NCI-H82 (cell line): ENCODE measurements at regions not wholly inside any gene's neighbourhood (a gene's known extent, or its start where the extent isn't known, plus 50 kb on each side); places are given as distances from the start of the nearest gene placed in this dataset.

Experiments used
- DNase-seq: peaks from one replicate; lab custom pipeline; 2025; lab: John Stamatoyannopoulos, UW

DNA sequence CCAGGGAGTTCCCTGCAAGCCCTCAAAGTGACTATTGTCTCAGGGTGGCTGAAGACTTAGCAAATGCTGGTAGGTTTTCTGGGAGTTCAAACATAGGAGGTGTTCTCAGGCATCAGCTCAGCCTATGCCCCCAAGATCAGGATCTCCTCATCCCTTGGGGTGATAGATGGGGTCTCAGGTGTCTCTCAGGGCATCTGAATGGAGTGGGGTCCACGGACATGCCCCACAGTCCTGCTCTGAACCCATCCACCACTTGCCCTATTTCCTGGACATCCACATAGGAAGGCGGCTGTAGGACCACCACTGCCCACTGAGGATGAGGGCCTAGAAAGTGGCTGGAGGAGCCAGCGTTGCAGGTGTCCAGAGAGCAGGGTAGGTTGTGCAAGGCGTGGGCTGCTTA, 287.0 kb upstream of the CXCR4 start:
- no peak for DNase-seq

DNA sequence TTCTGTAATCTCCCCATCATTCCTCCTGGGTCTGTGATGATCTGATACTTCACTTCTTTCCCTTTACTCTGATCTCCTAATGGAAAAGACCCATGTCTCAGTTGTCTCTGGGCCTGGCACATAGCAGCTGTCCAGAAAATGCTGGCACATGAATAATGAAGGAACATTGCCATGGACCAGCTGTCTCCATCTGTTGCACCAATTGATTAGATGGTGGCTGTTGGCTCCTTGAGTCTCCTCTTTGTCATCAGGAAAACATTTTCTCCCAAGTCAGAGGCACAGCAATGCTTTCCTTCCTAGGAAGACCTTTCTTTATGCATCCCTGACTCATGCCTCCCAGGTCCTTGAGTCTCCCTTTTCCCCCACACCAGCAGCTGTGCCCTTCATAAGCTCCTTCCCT, 286.2 kb upstream of the CXCR4 start:
- peak; percentile 27 for DNase-seq

DNA sequence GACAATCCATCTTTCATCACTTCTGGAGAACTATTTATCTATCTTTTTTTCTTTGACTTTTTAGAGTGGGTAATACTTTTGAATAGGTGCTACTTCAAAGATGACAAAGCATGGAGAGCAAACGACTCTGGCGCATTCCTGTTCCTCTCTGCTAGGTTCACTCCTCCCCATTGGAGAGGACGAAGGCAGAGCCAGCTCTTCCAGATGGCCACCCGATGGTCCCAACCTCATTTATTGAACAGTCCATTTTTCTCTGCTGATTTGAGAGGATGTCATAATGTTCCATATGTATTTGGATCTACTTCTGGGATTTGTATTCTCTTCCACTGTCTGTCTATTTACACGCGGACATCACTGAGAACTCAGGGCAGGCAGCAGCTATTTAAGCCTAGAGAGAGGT, 284.3 kb upstream of the CXCR4 start:
- DNase-seq: no peak

DNA sequence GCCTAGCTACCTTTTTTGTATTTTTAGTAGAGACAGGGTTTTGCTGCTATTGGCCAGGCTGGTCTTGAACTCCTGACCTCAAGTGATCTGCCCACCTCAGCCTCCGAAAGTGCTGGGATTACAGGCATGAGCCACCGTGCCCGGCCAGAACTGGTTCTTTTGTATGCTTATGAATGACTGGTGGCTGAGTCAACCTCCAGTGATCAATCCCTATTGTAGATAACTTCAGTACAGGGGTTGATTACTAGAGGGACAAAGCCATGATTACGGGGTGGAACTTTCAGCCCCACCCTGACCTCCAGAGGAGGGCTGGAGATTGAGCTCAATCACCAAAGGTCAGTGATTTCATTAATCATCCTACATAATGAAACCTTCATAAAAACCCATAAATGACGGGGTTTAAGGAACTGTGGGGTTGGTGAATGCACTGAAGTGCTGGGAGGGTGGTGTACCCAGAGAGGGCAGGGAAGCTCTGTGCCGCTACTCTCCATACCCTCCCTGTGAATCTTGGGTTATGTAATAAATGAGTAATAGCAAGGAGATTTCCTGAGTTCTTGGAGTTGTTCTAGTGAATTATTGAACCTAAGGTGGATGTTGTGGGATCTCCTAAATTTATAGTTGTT, 281.8 kb upstream of the CXCR4 start:
- no peak for DNase-seq

DNA sequence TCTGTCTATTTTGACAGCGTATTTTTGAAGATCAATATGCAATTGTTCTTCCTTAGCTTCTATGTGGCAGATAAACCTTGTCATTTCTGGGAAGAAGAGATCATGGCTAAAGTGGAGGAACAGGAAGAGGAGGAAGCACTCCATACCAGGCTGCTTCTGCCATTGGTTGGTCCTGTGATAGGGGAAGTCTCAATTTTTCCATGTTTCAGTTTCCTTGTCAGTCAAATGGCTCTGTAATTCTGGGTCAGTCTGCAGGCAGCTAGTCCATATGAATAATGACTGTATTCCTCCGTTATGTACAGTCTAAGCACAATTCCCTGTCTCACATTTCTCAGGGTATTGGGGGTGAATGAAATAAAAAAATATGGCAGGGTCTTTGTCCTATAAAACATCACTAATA, 277.6 kb upstream of the CXCR4 start:
- DNase-seq: no peak

DNA sequence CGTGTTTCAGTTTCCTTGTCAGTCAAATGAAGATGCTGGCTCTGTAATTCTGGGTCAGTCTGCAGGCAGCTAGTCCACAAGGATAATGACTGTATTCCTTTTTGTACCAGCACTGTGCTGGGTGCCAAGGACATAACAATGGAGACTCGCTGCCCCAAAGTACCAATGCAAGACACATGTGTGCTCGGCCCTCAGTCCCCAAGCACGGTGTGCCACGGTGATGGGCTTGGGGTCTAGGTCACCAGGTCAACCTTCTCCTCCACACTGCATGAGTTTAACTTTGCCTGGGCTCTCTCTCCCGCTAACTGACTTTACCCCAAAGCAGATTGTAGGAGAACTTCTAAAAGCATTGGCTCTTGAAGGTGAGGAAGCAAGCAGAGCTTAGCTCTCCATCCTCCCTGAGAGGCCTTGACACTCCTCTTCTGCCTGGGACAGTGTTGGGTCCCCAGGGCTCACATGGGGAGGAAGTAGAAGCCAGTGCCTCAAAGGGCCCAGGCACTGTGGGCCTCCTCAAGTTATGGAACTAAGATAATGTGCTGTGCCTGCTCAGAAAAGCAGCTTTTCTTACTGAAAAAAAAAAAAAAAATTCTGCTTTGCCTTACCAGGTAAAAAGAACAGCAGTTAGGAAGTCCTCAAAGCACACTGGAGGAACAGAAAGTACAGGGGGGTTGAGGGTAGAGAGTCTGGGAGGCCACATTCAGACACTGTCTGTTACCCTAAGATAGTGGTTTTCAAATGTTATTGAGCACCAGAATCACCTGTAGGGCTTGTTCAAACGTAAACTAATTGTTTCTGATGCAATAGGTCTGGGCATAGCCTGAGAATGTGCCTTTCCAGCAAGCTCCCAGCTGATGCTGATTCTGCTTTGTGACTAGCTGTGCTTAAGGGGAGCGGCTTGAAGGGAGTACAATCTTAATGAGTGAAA, 276.4 kb upstream of the CXCR4 start:
- no peak for DNase-seq

DNA sequence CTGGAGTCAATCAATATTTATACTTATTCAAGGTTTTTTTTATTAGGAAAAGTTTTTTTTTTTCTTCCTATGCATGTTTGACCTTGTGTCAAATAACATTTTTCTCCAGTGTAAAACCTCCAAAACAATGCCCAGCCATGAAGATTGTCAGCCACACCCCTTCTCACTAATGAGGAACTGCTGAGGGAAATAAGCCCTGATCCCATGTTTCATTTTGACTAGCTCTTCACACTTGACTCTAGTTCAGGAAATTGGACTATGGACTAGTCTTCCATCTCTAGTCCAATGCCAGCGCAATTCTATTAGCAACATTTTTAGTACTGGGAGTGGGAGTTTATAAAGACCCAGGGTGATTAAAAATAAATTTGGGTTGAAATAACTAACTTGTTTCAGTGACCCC, 275.6 kb upstream of the CXCR4 start:
- DNase-seq: no peak

DNA sequence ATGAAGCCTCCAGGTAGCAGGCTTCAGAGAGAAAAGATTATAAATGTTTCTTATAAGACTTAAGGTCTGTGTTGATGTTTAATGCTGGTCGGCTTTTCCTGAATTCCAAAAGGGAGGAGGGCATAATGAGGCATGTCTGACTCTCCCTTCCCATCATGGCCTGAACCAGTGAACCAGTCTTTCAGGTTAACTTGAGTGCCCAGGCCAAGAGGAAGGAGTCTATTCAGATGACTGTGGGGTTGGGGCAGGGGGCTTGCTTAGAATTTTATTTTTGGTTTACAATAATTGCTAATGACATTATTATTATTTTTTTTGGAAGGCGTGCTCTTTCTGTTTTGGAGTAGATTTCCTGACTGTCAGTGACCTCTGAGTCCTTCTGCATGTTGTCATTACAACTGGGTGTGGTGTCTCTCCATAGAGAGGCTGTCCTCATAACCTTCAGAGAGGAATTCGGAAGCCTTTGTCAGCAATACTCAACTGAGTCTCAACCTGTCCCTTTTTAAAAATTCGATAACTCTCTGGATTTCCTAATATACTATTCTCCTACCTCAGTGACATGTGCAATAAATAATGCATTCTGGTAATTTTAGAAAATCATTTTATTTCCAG, 275.1 kb upstream of the CXCR4 start:
- DNase-seq: no peak

DNA sequence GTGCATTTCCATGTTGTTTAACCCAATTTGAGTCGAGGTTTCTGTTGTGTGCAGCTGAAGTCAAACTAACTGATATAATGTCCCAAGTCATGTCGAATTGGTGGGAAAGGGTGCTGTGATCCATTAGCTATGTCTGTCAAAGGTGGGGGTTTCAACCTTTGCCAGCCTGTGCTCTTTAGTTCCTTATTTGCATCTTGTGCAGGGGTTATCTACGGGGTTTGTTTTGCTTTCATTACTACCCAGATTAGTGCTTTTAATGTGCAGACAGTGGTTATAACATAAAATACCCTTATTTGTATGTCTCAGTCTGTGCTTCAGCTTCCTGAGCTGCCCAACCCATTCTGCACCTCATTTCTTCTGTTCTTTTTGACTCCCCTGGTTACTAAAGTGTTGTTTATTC, 271.9 kb upstream of the CXCR4 start:
- no peak for DNase-seq

DNA sequence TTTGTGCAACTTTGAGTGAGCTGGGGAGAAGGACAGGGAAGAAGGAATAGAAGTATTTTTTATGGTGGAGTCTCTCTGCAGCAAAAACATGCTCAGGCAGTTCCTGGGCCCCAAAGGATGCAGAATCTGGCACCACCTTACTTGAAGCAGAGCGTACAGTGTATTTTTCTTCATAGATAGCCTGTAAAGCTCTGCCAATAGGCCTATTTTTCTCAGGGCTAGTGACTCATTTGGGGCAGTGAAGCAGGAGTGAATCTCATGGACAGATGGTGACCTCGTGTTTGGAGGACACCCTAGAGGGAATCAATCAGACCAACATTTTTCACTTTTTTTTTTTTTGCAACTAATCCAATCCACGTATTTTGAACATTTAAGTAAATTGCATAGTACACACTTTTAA, 268.1 kb upstream of the CXCR4 start:
- DNase-seq: peak; percentile 21

DNA sequence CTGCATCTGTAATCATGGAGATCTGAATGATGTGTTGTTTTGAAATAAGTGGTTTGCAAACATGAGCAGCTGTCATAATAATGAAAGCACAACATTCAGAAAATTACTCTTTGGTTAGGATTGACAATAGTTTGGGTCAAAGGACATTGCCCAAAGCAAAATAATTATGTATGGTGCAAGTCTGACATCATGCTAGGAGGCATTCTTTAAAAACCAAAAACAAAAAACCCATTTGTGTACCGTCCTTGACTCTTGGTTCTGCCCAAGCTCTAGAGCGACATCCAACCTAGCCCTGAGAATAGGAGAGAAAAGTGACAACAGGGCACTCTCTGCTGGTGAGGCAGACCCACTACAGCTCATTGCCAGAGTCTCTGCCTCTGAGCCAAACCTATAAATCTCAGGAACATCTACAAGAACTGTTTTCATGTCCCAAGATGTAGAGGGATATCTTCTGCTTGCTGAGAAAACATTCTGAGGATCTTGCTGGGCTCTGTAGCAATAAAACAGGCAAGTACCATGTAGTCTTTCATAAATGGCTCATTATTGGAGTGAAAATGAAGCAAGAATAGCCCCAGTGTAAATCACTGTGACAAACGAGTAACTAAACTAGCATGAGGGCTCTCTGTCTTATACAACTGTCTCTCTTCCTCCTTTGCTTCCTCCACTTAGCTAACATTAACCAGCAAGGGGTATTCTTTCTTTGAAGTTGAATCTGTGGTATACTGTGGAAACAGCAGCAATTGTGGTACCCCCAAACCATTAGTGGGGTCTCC, 266.8 kb upstream of the CXCR4 start:
- DNase-seq: peak; percentile 74

DNA sequence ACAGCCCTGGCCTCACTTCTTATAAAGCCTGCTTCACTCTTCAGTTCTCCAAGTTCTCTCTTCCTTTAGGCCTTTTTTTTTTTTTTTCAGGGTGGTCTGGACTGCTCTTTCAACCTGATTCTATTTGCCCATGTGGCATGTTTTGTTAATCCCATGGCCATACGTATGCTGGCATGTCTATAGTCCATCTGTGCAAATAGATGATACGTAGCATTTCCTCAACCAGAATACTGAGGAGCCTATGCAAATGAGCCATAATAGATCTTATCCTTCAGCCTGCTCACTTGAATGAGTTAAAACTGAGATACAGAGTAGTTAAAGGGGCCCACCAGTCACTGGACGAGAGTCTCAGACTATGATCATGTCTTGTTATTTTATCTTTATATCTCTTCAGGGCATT, 265.2 kb upstream of the CXCR4 start:
- no peak for DNase-seq

DNA sequence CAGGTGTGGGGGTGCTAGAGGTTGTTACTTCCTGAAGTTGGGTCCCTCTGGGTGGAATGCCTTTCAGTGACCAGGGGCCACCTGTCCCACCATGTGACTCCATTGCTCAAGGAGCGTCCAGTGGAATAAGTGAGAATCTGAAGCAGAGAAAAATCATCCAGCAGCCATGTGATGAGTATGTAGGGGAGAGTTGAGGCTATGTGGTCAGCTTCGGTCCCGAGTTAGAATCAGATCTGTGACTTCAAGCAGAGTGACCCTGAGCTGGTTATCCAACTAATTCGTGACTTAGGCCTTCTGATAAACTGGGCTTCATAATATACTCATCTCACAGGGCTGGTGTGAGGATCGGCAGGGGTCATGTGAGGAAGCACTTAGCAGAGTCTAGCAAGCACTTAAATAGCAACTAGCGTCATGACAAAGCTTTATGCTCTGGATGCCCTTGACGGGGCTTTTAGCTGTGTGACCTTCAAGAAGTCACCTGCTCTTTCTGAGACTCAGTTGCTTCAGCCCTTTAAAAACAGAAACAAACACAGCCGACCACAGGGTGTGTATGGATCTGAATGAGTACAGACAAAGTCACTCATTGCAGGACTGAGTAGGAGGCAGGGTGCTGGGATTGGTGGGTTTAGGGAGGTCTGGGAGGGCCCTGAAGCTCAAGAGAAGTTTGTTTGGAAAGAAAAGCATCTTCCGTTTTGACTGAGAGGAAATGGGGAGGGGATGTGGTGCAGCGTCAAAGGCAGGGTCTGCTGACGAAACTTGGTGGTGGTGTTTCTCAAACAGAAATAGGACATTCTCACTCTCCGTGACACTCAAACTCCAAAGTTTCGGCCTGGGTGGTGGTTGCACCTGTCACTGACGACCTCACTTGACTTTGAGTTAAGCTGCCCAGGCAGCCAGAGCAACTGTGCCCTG, 264.0 kb upstream of the CXCR4 start:
- no peak for DNase-seq

DNA sequence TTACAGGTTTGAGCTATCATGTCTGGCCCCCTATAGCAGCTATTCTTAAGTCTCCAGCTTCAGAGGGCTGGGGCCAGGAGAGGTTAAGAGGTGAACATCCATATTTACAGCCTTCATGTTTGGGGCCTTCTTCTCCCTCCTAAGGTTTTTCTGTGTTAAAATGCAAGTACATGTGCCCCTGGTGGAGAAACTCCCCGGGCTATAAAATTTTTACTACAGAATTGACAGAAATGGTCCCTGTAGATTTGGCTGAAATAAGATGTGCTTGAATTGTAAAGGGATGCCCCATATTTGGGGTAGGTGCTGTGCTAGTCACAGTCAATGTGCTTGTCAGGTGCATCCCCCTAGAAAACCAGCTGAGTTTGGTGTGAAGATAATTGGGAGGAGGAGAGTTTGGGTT, 263.3 kb upstream of the CXCR4 start:
- DNase-seq: no peak

DNA sequence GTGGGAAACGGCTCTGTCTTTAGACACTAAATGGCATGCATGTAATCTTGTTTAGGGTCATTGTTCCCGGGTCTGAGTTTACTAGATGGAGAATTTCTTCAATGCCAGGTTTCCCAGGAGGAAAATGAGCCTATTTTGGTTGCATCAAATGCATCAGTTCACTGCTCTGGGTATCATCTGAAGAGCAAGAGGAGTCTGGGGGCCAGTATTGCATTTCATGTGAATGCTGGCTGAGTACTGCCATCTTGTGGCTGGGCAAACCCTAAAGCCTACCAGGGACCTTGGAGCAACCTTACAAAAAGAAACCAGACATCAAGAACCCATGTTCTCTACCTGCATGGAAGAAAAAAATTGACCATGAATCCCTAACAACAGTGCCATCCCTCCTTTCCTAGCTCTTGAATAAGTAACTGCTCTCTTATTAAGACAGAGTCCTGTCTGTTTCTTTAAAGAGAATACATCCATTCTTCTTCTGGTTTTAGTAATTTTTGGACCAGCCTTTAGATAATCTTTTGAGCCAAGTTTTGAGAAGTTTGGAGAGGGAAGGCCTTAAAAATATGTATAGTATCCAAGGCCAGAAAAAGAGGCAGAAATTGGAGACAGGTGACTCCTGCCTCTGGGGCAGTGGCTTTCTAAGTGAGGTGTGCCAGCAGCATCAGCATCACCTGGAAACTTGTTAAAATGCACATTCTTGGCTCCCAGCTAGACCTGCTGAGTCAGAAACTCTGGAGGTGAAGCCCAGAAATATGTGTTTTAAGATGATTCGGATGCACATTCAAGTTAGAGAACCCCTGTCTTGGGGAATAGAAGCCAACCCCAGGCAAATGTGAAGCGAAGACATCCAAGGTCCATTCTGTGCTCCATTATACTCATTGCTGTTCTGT, 261.0 kb upstream of the CXCR4 start:
- DNase-seq: peak; percentile 84

DNA sequence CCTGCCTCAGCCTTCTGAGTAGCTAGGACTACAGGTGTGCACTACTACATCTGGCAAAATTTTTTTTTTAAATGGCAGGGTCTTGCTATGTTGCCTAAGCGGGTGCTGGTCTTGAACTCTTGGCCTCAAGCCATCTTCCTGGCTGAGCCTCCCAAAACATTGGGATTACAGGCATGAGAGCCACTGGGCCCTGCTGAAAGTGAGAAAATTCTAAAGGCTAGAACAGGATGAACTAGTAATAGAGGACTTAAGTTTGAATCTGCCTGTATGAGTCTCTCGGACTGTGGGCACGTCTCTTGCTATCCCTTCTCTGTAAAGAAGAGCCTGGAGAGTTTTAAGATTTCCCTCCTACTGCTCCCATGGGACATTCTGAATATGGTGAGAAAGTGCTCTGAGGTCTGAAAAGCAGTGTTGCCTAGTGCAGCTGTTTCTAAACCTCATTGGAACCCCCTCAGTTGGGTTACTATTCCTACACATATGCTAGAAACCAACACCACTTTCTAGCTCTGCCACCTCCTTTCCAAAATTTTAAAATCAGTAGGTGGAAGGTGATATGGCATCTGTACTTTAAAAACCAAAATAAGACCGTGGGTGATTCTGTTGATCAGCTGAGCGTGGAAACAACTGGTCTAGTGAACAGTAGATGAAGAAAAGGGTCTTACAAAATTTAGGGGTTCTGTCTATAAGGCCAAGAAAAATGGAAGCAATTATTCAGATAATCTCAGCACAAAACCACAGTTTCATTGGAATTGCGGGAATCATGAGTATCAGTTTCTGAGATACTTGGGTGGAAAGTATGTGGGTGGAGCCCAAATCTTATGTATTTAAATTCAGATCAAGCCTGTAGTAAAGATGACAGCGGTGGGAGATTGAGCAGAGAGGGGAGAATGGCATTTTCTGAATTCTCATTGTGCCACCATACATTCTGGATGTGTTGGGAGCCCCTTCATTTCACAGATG, 259.8 kb upstream of the CXCR4 start:
- DNase-seq: no peak

DNA sequence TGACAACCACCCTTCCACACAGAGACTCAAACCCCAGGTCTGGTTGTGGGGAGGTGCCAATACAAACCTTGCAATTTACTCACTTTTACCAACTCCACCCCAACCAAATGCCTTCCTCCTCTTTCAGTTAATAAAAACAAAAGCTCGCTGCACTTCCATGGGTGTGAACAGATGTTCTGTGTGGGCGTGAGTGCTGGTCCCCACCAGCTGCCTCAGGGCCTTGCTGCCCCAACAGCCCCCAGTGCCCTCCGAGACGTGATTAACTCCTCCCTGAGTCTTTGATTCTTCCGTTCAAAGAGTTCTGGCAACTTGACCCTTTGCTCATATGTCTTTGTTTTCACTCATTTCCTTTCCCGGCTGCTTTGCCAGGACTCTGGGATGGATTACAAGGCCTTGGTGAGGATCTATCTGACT, 258.9 kb upstream of the CXCR4 start:
- DNase-seq: no peak

DNA sequence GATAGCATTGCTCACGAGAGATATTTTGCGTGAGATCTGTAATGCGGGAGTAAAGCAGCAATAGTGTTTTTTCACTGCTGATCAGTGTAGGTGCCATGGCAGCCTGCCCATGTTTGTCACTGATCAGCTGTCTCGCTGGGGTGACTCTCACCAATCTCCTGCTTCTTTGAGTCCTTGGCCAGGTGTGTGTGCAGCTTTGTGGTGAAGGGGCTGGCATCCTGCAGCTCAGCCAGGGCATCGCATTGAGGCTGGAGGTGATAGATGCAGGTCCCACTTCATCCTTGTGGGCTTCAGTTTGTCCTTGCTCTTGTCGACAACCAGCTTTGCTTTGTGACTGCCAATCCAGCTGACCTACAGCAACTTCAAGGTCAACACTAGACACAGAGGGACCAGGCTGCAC, 258.3 kb upstream of the CXCR4 start:
- DNase-seq: no peak
